BJ (cell line): ENCODE measurements at regions not wholly inside any gene's neighbourhood (a gene's known extent, or its start where the extent isn't known, plus 50 kb on each side); places are given as distances from the start of the nearest gene placed in this dataset.

ENCODE experiments used
- CTCF ChIA-PET: fragments of 350-600 bp; formaldehyde crosslinking; extraction: SDS; loops from one replicate; lab custom pipeline; 2021; ENCODE audit warnings: antibody characterized with exemption, inconsistent platforms; lab: Yijun Ruan, JAX
- POLR2A ChIA-PET: fragments of 300-600 bp; sonication (Branson Sonifier 250); formaldehyde crosslinking; extraction: SDS; loops from one replicate; lab custom pipeline; 2021; ENCODE audit warnings: antibody characterized with exemption; lab: Charles Lee
- DNase-seq: peaks from one replicate; pipeline ENCODE4 v3.0.0-alpha.2; 2011; ENCODE audit warnings: low read depth
- H3K27me3 ChIP-seq: 2 replicates; pipeline ENCODE4 v1.6.0; 2011; ENCODE audit warnings: low read length; ENCODE audit not compliant: control insufficient read depth, insufficient read depth
- H3K36me3 ChIP-seq: 2 replicates; pipeline ENCODE4 v1.5.1; 2011; ENCODE audit warnings: low read length; ENCODE audit not compliant: control insufficient read depth, insufficient read depth
- H3K4me3 ChIP-seq: 2 replicates; pipeline ENCODE4 v1.5.1; 2011; ENCODE audit warnings: low read depth, mild to moderate bottlenecking, control low read depth, low read length
- TF ChIP-seq, protein P1 (sequence below): IDR thresholded peaks from 2 replicates; pipeline ENCODE4 v1.5.1; 2011; ENCODE audit warnings: low read depth, mild to moderate bottlenecking, control low read depth, inconsistent platforms, low read length, moderate library complexity; ENCODE audit not compliant: insufficient read depth

DNA sequence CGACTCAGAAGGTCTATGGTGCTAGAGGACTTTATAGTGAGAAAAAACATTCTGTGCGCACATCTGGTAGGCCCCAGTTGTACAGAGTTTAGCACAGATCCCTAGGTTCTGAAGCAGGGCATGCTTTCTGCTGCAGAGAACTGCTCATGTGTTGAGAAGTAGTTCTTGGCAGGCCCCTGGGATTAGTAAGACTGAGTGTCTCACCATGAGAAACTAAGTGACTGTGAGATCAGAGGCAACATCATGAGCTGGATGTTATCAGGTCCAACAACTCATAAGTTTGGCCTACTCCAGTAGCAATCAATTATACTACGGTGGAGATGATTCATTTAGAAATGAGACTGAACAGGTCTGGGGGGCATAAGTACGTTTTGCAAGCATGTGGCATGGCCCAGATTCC is 507.4 kb upstream of the KLF12 start:
- ChIA-PET POLR2A (no interaction called here), CTCF (no interaction called here)
- H3K27me3 ChIP-seq, result no peaks in the 10 kb centered on the region; the same call in 1 of the 2 replicates
- no peaks in the 10 kb centered on the region for H3K36me3 ChIP-seq
- no peak overlapping the region for H3K4me3 ChIP-seq
- TF ChIP-seq, protein P1, sequence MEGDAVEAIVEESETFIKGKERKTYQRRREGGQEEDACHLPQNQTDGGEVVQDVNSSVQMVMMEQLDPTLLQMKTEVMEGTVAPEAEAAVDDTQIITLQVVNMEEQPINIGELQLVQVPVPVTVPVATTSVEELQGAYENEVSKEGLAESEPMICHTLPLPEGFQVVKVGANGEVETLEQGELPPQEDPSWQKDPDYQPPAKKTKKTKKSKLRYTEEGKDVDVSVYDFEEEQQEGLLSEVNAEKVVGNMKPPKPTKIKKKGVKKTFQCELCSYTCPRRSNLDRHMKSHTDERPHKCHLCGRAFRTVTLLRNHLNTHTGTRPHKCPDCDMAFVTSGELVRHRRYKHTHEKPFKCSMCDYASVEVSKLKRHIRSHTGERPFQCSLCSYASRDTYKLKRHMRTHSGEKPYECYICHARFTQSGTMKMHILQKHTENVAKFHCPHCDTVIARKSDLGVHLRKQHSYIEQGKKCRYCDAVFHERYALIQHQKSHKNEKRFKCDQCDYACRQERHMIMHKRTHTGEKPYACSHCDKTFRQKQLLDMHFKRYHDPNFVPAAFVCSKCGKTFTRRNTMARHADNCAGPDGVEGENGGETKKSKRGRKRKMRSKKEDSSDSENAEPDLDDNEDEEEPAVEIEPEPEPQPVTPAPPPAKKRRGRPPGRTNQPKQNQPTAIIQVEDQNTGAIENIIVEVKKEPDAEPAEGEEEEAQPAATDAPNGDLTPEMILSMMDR, result no peak
- DNase-seq, result no peak

DNA sequence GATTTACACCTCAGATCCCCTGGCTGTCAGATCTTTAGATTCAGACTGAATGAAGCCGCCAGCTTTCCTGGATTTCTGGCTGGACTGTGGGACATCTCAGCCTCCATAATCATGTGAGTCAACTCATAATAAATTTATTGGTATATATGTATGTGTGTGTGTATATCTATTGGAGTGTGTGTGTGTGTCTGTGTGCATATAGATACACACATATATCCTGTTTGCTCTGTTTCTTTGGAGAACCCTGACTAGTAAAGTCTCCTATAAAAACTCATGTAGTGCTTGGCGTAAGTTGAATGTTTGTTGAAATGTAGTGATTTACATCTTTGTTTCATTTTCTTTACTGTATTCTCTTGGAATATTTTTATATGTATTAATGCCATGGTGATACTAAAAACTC is 499.5 kb upstream of the KLF12 start:
- CTCF ChIA-PET, result interaction anchor here (0.9 kb wide), 1 partner anchor 21 kb away, joined by 4 read pairs; no protein-coding TSS in a partner anchor

DNA sequence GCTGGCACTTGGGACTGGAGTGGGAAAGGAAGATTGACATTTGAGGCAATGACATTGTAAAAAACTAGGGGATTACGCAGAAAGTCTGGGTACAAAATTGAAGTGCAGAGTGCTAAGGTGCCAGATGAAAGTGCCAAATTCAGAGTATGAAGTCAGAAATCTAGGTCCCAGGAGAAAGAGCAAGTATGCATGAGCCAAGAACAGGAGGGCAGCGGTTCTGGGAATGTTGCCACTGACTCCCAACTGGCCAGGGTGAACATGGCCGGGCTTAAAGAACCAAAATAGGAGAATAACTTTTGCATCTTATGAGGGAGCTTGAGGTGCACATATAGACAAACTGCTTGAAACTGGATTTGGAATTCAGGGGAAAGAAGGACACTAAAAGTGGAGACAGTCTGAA is 495.8 kb upstream of the KLF12 start:
- Histone ChIP-seq H3K27me3 (no peaks in the 10 kb centered on the region; the same call in 1 of the 2 replicates), H3K36me3 (no peaks in the 10 kb centered on the region), H3K4me3 (no peak overlapping the region)
- CTCF ChIA-PET, result no interaction called here
- POLR2A ChIA-PET, result no interaction called here
- TF ChIP-seq, protein P1, result no peak
- no peak for DNase-seq

More for the DNA sequence above, 499.5 kb upstream of the KLF12 start:
- Histone ChIP-seq H3K36me3 (no peaks in the 10 kb centered on the region), H3K4me3 (no peak overlapping the region), H3K27me3 (no peaks in the 10 kb centered on the region; the same call in 1 of the 2 replicates)
- POLR2A ChIA-PET, result no interaction called here
- TF ChIP-seq, protein P1, result no peak
- DNase-seq, result no peak

DNA sequence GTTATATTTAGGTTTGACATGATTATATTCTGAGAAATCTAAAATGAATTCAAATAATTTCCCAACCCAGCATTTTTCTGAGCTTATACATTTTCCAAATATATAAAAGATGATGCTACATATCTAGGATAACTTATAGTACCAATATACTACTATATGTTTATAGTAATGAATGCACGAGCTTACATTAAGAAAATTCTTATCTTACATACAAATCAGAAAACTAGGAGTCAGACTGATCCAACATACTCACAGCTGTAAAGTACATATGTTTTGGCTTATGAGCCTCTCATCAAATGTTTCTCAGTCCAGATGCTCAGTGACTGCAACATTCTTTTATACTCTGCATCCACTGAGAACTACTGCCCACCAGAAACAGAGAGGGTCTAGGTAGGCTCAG is 491.3 kb upstream of the KLF12 start:
- DNase-seq, result no peak

DNA sequence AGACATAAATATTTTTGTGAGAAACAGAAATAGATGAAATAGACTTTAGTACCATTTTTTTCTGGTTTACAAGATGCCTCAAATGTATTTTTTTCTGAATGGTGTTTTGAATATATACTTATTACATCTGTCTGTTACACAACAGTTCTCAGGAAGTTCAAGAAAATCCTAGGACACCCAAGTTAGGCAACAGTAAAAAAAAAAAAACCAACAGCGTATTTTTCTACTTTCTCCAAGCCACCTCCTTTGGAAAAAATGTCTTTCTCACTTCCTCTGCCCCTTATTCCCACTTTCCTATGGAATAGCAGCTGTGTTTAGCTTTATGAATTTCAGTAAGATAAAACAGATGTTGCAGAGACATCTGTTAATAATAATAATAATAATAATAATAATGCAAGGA is 489.6 kb upstream of the KLF12 start:
- no peaks in the 10 kb centered on the region for H3K27me3 ChIP-seq
- TF ChIP-seq, protein P1, result no peak
- H3K36me3 ChIP-seq, result no peaks in the 10 kb centered on the region
- POLR2A ChIA-PET, result no interaction called here
- no peak overlapping the region for H3K4me3 ChIP-seq
- no peak for DNase-seq
- CTCF ChIA-PET, result interaction anchor here (0.6 kb wide), 1 partner anchor 916 kb away, joined by 4 read pairs; no protein-coding TSS in a partner anchor

More for the DNA sequence above, 491.3 kb upstream of the KLF12 start:
- POLR2A ChIA-PET, result no interaction called here
- TF ChIP-seq, protein P1, result no peak
- H3K27me3 ChIP-seq, result no peaks in the 10 kb centered on the region
- H3K4me3 ChIP-seq, result no peak overlapping the region
- H3K36me3 ChIP-seq, result no peaks in the 10 kb centered on the region
- CTCF ChIA-PET, result interaction anchor here (0.5 to 1.2 kb wide), 3 partner anchors 9 to 26 kb away, joined by 3 to 4 read pairs (median 3); no protein-coding TSS in a partner anchor
